ENCODE measurements at regions not wholly inside any gene's neighbourhood (a gene's known extent, or its start where the extent isn't known, plus 50 kb on each side); places are given as distances from the start of the nearest gene placed in this dataset.

- peak; percentile 37 for DNase-seq (ENCODE audit: low read depth)
- no peak for TF ChIP-seq CTCF (conservative IDR thresholded peaks at IDR 0.05; ENCODE audit: low read depth, low read length)
- no peak overlapping the region for H3K4me3 ChIP-seq (ENCODE audit: low read depth, low read length)
Measured at GRCh38 chr13:97724450-97724849, 229.0 kb upstream of the IPO5 start.

DNA sequence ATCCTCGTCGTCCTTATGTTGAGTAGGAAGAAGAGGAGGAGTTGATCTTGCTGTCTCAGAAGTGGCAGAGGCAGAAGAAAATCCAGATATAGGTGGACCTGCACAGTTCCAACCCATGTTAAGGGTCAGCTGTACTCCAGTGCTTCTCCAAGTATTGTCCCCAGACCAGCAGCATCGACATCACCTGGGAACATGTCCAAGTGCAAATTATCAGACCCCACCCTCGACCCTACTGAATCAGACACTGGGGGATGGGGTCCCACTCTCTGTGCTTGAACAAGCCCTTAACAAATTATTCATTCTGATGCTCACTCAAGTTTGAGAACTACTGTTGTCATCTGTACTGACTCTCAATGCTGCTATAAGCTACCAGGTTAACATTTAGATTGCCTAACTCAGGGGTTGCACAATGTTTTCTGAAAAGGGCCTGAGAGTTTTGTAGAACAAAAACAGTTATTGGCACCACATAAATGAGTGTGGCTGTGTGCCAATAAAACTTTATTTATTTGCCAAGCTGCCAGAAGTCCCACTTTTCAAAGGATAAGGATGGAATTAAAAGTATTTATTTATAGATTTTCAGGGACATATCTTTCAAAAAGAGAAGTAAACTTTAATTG is 226.7 kb upstream of the IPO5 start:
- DNase-seq (ENCODE audit: low read depth): peak; percentile 80
- no peak overlapping the region for H3K4me3 ChIP-seq (ENCODE audit: low read depth, low read length)
- TF ChIP-seq CTCF (conservative IDR thresholded peaks at IDR 0.05; ENCODE audit: low read depth, low read length): no peak

DNA sequence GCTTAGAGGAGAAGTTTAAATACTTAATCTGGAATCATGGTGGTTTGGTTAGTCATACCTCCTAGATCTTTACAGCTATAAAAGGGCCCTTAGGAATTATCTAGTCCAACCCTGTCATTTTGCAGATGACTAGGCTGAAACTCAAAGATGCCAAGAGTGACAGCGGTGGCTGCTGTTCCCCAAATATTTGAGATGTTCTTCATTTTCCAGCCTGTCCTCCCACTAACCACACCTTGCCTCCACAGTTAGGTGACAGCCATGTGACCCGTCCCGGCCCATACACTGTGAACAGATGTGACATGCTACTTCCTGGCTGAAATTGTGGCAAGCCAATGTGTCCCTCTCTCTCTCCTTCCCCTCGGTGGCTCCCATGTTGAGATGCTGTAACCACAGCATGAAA is 225.5 kb upstream of the IPO5 start:
- TF ChIP-seq CTCF (conservative IDR thresholded peaks at IDR 0.05; ENCODE audit: low read depth, low read length): no peak
- DNase-seq (ENCODE audit: low read depth): no peak
- H3K4me3 ChIP-seq (ENCODE audit: low read depth, low read length): no peak overlapping the region

DNA sequence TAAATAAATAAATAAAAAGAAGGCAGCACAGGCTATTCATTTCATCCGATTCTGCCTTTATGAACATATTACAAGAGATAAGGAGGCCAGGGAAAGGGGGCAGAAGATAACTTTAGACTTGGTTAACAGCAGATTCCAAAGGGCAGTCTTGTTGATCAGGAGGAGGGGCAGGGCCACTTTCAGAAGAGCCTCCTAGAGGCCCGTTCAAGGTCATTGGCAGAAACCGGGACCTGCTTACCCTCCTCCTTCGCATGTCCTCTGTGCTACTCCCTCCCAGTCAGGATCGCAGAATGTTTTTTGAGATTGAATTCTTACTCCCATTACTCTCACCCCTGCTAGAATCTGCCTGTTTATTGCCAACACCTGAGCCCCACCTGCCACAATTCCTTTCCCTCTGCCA is 217.0 kb upstream of the IPO5 start:
- H3K4me3 ChIP-seq (ENCODE audit: low read depth, low read length): no peak overlapping the region
- no peak for TF ChIP-seq CTCF (conservative IDR thresholded peaks at IDR 0.05; ENCODE audit: low read depth, low read length)
- DNase-seq (ENCODE audit: low read depth): no peak

DNA sequence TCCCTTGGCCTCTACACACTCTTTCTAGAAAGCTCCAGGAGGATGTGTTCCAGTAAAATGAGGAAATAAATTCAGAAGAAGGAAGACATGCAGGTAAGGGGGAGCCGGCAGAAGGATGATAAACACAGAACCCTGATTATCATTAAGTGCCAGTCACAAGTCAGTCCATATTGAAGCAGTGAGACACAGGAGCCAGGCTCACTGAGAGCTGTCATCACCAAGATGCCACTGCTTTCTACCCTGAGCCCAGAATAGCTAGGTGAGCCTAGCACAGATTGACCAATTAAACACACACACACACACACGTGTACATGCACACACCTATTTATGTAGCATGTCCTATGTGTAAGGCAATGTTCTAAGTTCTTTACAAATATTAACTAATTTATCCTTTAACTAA is 211.4 kb upstream of the IPO5 start:
- no peak for TF ChIP-seq CTCF (conservative IDR thresholded peaks at IDR 0.05; ENCODE audit: low read depth, low read length)
- H3K4me3 ChIP-seq (ENCODE audit: low read depth, low read length): no peak overlapping the region
- DNase-seq (ENCODE audit: low read depth): no peak

DNA sequence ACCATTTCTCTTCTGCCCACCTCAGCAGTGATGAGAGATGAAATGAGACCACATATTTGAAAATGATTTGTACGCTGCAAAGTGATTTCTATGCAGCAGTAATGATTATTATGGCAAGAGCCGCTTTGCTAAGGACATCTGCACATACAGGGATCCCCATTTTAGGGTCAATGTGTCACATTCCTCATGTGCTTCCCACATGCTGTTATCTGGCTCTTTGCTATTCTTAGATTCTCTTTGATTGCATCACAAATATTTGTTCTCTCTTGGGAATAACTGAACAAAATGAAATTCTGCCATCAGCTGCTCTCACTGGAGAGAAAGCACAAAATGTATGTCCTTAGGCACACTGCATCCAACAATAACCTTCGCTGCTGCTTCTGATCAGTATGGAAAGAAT is 209.5 kb upstream of the IPO5 start:
- DNase-seq (ENCODE audit: low read depth): peak; percentile 92
- H3K4me3 ChIP-seq (ENCODE audit: low read depth, low read length): no peak overlapping the region

More for the DNA sequence above, 209.5 kb upstream of the IPO5 start:
- no peak for TF ChIP-seq CTCF (conservative IDR thresholded peaks at IDR 0.05; ENCODE audit: low read depth, low read length)

All from choroid plexus epithelial cell (primary cell).